GM12864 (cell line): ENCODE measurements at regions not wholly inside any gene's neighbourhood (a gene's known extent, or its start where the extent isn't known, plus 50 kb on each side); places are given as distances from the start of the nearest gene placed in this dataset.

Source experiments
- DNase-seq: peaks from one replicate; pipeline ENCODE4 v3.0.0-alpha.2; 2011; ENCODE audit warnings: low read depth
- H3K4me3 ChIP-seq: 2 replicates; pipeline ENCODE4 v1.5.1; 2011; ENCODE audit warnings: mild to moderate bottlenecking, low read depth, low read length, control low read depth
- CTCF ChIP-seq: IDR thresholded peaks from 2 replicates; pipeline ENCODE4 v1.5.1; 2011; ENCODE audit warnings: low read depth, mild to moderate bottlenecking, moderate library complexity, low read length, control low read depth, inconsistent platforms; ENCODE audit errors: missing control alignments

- TF ChIP-seq CTCF, result no peak
- no peak overlapping the region for H3K4me3 ChIP-seq
- DNase-seq, result no peak
Measured at GRCh38 chr4:56737666-56738065, 56.6 kb upstream of the HOPX start.

- no peak for TF ChIP-seq CTCF
- no peak for DNase-seq
- H3K4me3 ChIP-seq, result no peak overlapping the region
Measured at GRCh38 chr4:56733352-56733751, 52.3 kb upstream of the HOPX start.

- no peak for TF ChIP-seq CTCF
- no peak for DNase-seq
Measured at GRCh38 chr4:56732301-56732700, 51.2 kb upstream of the HOPX start.

DNA sequence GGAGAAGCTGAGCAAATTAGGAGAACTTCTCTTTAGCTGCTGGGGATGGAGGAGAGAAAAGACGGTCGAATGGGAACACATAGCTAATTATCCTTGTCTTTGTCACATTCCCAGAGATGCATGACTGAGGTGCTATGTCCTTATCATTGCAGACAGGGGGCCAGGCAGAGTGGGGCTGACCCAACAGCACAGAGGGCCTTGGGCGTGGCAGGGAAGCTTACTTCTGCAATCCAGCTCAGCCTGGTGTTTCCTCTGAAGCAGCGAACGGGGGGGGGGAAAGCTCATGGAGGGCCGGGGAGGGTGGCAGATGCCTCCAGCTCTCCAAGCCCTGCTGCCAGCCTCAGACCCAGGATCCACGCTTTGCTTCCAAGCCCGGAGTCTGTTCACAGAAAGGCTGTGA lies 50.8 kb upstream of the HOPX start:
- no peak overlapping the region for H3K4me3 ChIP-seq
- DNase-seq, result no peak
- no peak for TF ChIP-seq CTCF

More at GRCh38 chr4:56732301-56732700, 51.2 kb upstream of the HOPX start:
- H3K4me3 ChIP-seq, result no peak overlapping the region
